ENCODE measurements at regions not wholly inside any gene's neighbourhood (a gene's known extent, or its start where the extent isn't known, plus 50 kb on each side); places are given as distances from the start of the nearest gene placed in this dataset.

GRCh38 chr11:114896594-114896993, 218.3 kb downstream of the NXPE2 start:
- Histone ChIP-seq H3K79me2 (no peaks in the 10 kb centered on the region), H3K27ac (no peak overlapping the region), H3K4me1 (no peaks in the 10 kb centered on the region), H3K4me3 (ENCODE audit: low read depth, low read length) (no peak overlapping the region), H2AFZ (no peak overlapping the region), H3K9ac (no peak overlapping the region), H3K27me3 (ENCODE audit: control insufficient read depth, insufficient read depth, low read length) (no peaks in the 10 kb centered on the region), H3K36me3 (ENCODE audit: control insufficient read depth, insufficient read depth, low read length) (no peaks in the 10 kb centered on the region), H3K9me3 (ENCODE audit: control insufficient read depth, low read length) (no peaks in the 10 kb centered on the region), H3K4me2 (ENCODE audit: low read length) (no peak overlapping the region)
- TF ChIP-seq CTCF (IDR thresholded peaks at IDR 0.05) = no peak

GRCh38 chr11:114909866-114910265, 231.5 kb downstream of the NXPE2 start:
- H3K9ac ChIP-seq = no peak overlapping the region
- H3K4me3 ChIP-seq (ENCODE audit: low read depth, low read length) = no peak overlapping the region
- no peaks in the 10 kb centered on the region for H3K36me3 ChIP-seq (ENCODE audit: control insufficient read depth, insufficient read depth, low read length)
- H3K79me2 ChIP-seq = no peaks in the 10 kb centered on the region
- no peaks in the 10 kb centered on the region for H3K9me3 ChIP-seq (ENCODE audit: control insufficient read depth, low read length)
- H2AFZ ChIP-seq = no peak overlapping the region
- H3K4me1 ChIP-seq = no peaks in the 10 kb centered on the region
- no peaks in the 10 kb centered on the region for H3K27me3 ChIP-seq (ENCODE audit: control insufficient read depth, insufficient read depth, low read length)
- H3K4me2 ChIP-seq (ENCODE audit: low read length) = no peak overlapping the region
- no peak for TF ChIP-seq CTCF (IDR thresholded peaks at IDR 0.05)
- H3K27ac ChIP-seq = no peak overlapping the region

- Histone ChIP-seq H3K36me3 (ENCODE audit: control insufficient read depth, insufficient read depth, low read length) (no peaks in the 10 kb centered on the region), H3K4me3 (ENCODE audit: low read depth, low read length) (no peak overlapping the region), H3K27me3 (ENCODE audit: control insufficient read depth, insufficient read depth, low read length) (no peaks in the 10 kb centered on the region), H2AFZ (no peak overlapping the region), H3K9ac (no peak overlapping the region), H3K4me2 (ENCODE audit: low read length) (no peak overlapping the region), H3K79me2 (no peaks in the 10 kb centered on the region), H3K4me1 (no peaks in the 10 kb centered on the region), H3K27ac (no peak overlapping the region), H3K9me3 (ENCODE audit: control insufficient read depth, low read length) (no peaks in the 10 kb centered on the region)
- TF ChIP-seq CTCF (IDR thresholded peaks at IDR 0.05) = no peak
These were observed 234.5 kb downstream of the NXPE2 start for GRCh38 chr11:114912826-114913225.

- Histone ChIP-seq H3K4me3 (ENCODE audit: low read depth, low read length) (no peak overlapping the region), H2AFZ (no peak overlapping the region), H3K27ac (no peak overlapping the region), H3K9me3 (ENCODE audit: control insufficient read depth, low read length) (no peaks in the 10 kb centered on the region), H3K4me2 (ENCODE audit: low read length) (no peak overlapping the region), H3K4me1 (no peaks in the 10 kb centered on the region), H3K9ac (no peak overlapping the region), H3K79me2 (no peaks in the 10 kb centered on the region), H3K27me3 (ENCODE audit: control insufficient read depth, insufficient read depth, low read length) (no peaks in the 10 kb centered on the region), H3K36me3 (ENCODE audit: control insufficient read depth, insufficient read depth, low read length) (no peaks in the 10 kb centered on the region)
- no peak for TF ChIP-seq CTCF (IDR thresholded peaks at IDR 0.05)
These were observed 236.1 kb downstream of the NXPE2 start for GRCh38 chr11:114914231-114915005.

Measured in parathyroid adenoma (tissue), 2 donors.